Duodenal mucosa (tissue), 2 donors: ENCODE measurements at regions not wholly inside any gene's neighbourhood (a gene's known extent, or its start where the extent isn't known, plus 50 kb on each side); places are given as distances from the start of the nearest gene placed in this dataset.
"Not testable (repeated sequence)": the region's sequence is repeated elsewhere in the genome, so short reads cannot be mapped to it uniquely, and the experiment has no call there.

ENCODE experiments used
- H3K27ac ChIP-seq: one replicate; pipeline ENCODE4 v1.7.0; 2013; ENCODE audit warnings: low read depth, low read length
- H3K27me3 ChIP-seq, 2 donors: one replicate each; pipeline ENCODE4 v1.7.0; 2013; ENCODE audit warnings: low read length in 2 of 2, control low read depth in 1 of 2; ENCODE audit not compliant: insufficient read depth in 2 of 2, control insufficient read depth in 1 of 2
- H3K36me3 ChIP-seq, 2 donors: one replicate each; pipeline ENCODE4 v1.7.0; 2013; ENCODE audit warnings: low read length in 2 of 2, control low read depth in 1 of 2; ENCODE audit not compliant: insufficient read depth in 2 of 2, control insufficient read depth in 1 of 2
- H3K4me1 ChIP-seq, 2 donors: one replicate each; pipeline ENCODE4 v1.7.0; 2013; ENCODE audit warnings: low read length in 2 of 2, control low read depth in 1 of 2; ENCODE audit not compliant: insufficient read depth in 2 of 2, control insufficient read depth in 1 of 2
- H3K4me3 ChIP-seq, 2 donors: one replicate each; pipeline ENCODE4 v1.7.0; 2013; ENCODE audit warnings: low read length in 2 of 2, low read depth in 1 of 2
- H3K9ac ChIP-seq, 2 donors: one replicate each; pipeline ENCODE4 v1.7.0; 2013; ENCODE audit warnings: low read length in 2 of 2, low read depth in 1 of 2
- H3K9me3 ChIP-seq, 2 donors: one replicate each; pipeline ENCODE4 v1.7.0; 2013; ENCODE audit warnings: low read length in 2 of 2, control low read depth in 1 of 2; ENCODE audit not compliant: control insufficient read depth in 1 of 2

DNA sequence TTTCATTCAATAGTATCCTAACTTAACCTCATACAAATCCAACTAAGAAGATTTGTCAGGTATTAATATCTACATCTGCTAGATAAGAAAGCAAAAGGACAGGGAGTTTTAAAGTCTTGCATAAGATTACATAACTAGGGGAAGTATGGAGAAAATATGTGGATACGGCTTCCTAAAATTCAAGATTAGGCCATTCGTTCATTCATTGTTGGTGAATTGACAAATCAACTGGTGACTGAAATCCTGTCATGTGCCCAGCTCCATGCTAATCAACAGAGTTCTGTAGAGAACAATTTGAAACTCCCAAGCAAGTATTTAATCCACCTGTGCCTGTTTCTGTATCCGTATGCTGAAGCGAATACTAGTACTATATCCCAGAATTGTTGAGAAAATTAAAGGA lies 260.9 kb upstream of the USP15 start:
- no peak overlapping the region for H3K9ac ChIP-seq
- no peaks in the 10 kb centered on the region for H3K27me3 ChIP-seq
- H3K4me3 ChIP-seq = no peak overlapping the region
- no peak overlapping the region for H3K27ac ChIP-seq
- no peaks in the 10 kb centered on the region for H3K36me3 ChIP-seq
- no peaks in the 10 kb centered on the region for H3K9me3 ChIP-seq
- H3K4me1 ChIP-seq = no peaks in the 10 kb centered on the region

DNA sequence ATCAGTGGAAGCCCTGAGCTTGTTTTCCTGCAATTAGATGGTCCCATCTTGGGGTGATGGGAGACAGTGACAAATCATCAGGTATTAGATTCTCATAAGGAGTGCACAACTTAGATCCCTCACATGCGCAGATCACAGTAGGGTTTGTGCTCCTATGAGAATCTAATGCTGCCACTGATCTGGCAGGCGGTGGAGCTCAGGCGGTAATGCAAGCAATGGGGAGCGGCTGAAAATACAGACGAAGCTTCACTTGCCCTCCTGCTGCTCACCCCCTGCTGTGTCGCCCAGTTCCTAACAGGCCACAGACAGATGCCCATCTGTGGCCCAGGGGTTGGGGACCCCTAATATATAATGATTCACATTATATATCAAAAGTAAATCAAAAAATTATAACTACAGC lies 258.8 kb upstream of the USP15 start:
- H3K27ac ChIP-seq = no peak overlapping the region
- H3K27me3 ChIP-seq = no peaks in the 10 kb centered on the region
- H3K9me3 ChIP-seq = no peaks in the 10 kb centered on the region
- no peak overlapping the region for H3K9ac ChIP-seq
- no peaks in the 10 kb centered on the region for H3K36me3 ChIP-seq
- H3K4me3 ChIP-seq = no peak overlapping the region
- no peaks in the 10 kb centered on the region for H3K4me1 ChIP-seq

DNA sequence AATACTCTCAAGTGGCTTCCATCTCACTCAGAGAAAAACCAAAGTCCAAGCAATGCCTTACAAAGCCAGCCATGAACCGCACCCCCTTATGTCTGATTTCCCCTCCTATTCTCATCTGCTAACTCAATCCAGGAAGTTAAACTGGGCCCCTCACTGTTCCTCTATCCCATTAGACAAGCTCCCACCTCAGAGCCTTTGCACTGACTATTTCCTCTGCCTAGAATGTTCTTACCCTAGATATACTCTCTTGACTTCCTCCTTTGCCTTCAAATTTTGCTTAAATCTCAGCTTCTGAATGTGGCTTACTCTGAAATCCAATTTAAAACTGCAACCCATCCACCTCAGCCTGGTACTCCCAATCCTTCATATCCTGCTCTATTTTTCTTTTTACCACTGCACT lies 257.0 kb upstream of the USP15 start:
- no peak overlapping the region for H3K4me3 ChIP-seq
- no peaks in the 10 kb centered on the region for H3K9me3 ChIP-seq
- no peak overlapping the region for H3K27ac ChIP-seq
- no peaks in the 10 kb centered on the region for H3K36me3 ChIP-seq
- H3K27me3 ChIP-seq = no peaks in the 10 kb centered on the region
- no peaks in the 10 kb centered on the region for H3K4me1 ChIP-seq
- H3K9ac ChIP-seq = no peak overlapping the region

DNA sequence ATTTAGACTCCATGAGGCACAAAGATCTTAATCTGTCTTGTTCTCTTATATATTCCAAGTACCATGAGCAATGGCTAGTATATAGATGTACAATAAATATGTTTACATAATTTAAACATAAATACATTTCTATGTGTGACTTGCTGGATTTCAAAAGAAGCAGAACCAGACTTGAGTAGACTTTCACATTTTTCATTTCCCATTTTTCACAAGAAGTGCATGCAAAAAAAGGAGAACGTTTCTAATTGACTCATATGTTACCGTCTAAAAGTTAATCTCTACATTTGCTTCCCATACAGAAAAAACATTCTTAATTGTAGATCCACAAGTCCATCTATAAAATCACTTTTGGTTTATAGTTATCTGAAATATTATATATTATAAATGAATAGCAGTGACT lies 256.5 kb upstream of the USP15 start:
- Histone ChIP-seq H3K27ac (no peak overlapping the region), H3K9me3 (no peaks in the 10 kb centered on the region), H3K27me3 (no peaks in the 10 kb centered on the region), H3K36me3 (no peaks in the 10 kb centered on the region), H3K4me3 (no peak overlapping the region), H3K4me1 (no peaks in the 10 kb centered on the region), H3K9ac (no peak overlapping the region)

DNA sequence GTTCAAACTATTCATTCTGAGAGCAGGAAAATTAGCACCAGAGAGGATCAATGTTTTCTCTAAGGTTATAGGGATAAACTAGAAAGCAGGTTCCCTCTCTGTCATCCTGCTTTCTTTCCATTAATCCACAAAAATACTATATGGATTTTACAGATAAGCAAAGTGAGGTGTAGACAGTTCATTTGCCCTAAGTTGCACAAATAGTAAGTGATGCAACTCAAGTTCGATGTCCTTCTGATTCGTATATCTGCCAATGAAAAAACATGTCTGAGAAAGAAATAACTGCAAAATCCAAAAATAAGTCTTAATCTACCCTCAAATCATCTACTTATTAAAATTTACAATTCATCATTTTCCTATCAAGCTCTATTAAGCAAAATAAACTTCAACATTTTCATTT lies 254.6 kb upstream of the USP15 start:
- no peaks in the 10 kb centered on the region for H3K27me3 ChIP-seq
- H3K4me1 ChIP-seq = no peaks in the 10 kb centered on the region
- H3K4me3 ChIP-seq = no peak overlapping the region
- no peaks in the 10 kb centered on the region for H3K36me3 ChIP-seq
- H3K27ac ChIP-seq = no peak overlapping the region
- H3K9ac ChIP-seq = no peak overlapping the region
- no peaks in the 10 kb centered on the region for H3K9me3 ChIP-seq

DNA sequence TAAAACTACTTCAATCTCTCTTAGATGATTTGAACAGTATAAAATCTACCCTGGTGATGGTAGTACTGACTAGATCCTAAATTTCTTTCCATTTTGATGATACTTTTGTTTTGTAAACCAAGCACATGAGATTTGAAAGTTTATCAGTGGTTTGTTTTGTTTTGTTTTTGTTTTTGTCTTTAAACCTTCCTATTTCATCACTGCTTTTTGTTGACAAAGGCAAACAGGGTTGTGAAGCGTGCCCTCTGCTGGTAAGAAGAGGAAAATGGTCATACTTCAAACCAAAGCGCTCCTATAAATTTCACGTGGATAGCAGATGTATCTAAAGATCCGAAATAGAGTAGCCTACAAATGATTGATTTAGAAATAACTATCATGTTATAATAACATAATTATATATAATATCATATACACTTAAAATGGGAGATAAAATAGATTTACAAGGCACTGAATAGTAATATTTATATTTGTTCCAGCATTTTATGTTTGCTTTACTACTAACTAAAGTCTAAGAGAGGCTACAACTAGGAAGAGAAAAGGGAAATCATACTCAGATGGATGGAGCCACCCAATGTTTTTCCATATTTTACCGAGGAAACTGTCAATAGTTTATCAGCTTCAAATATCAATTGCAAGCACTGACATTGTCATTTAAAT lies 254.0 kb upstream of the USP15 start:
- no peak overlapping the region for H3K27ac ChIP-seq
- no peaks in the 10 kb centered on the region for H3K27me3 ChIP-seq
- no peaks in the 10 kb centered on the region for H3K4me1 ChIP-seq
- H3K9ac ChIP-seq = no peak overlapping the region
- H3K9me3 ChIP-seq = no peaks in the 10 kb centered on the region
- no peak overlapping the region for H3K4me3 ChIP-seq
- no peaks in the 10 kb centered on the region for H3K36me3 ChIP-seq

DNA sequence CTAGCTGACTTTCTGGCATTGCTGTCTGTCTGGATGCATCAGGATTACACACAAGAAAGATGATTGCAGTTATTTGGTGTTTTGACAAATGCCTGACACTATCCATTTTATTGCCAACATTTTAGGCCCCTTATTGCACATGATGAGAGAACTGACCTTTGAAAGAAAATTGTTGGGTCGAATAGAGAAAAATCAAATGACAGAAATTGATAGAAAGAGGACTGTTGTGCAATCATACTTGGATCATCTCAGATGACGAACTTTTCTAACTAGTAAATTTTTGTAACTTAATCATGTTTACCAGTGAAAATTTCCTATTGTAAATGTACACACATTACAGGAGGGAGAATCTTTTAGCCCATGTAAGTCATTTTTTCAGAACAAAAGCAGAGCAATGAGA lies 251.5 kb upstream of the USP15 start:
- Histone ChIP-seq H3K36me3 (no peaks in the 10 kb centered on the region), H3K4me3 (no peak overlapping the region), H3K9me3 (no peaks in the 10 kb centered on the region), H3K4me1 (no peaks in the 10 kb centered on the region), H3K9ac (no peak overlapping the region), H3K27ac (no peak overlapping the region), H3K27me3 (no peaks in the 10 kb centered on the region)

DNA sequence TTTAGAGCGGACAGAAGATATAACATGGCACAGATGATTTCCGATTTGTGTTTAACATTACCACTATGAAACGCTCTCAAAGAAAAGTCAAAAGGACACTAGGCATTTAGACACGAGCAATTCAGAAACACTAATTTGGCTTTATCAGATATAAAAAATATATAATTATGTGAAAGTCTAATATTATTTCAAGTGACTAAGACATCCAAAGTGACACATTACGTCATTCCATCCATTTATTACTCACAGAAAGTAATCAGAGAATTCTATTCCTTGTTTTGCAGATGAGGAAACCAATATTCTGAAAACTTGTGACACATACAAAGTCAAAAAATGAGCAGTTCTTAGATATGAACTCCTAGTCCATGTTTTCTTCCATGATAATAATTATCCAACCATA lies 250.8 kb upstream of the USP15 start:
- no peak overlapping the region for H3K4me3 ChIP-seq
- no peaks in the 10 kb centered on the region for H3K4me1 ChIP-seq
- H3K9me3 ChIP-seq = no peaks in the 10 kb centered on the region
- no peaks in the 10 kb centered on the region for H3K36me3 ChIP-seq
- H3K27ac ChIP-seq = no peak overlapping the region
- no peaks in the 10 kb centered on the region for H3K27me3 ChIP-seq
- H3K9ac ChIP-seq = no peak overlapping the region

DNA sequence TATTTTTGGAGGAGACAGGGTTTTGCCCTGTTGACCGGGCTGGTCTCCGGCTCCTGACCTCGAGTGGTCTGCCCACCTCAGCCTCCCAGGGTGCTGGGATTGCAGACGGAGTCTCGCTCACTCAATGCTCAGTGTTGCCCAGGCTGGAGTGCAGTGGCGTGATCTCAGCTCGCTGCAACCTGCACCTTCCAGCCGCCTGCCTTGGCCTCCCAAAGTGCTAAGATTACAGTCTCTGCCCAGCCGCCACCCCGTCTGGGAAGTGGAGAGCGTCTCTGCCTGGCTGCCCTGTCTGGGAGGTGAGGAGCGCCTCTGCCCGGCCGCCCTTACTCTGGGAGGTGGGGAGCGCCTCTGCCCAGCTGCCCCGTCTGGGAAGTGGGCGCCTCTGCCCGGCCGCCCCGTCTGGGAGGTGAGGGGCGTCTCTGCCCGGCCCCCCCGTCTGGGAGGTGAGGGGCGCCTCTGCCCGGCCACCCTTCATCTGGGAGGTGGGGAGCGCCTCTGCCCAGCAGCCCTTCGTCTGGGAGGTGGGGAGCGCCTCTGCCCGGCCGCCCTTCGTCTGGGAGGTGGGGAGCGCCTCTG lies 249.8 kb upstream of the USP15 start:
- not testable (repeated sequence) for H3K9me3 ChIP-seq, H3K36me3 ChIP-seq, H3K4me1 ChIP-seq, H3K27ac ChIP-seq, H3K9ac ChIP-seq, H3K27me3 ChIP-seq, H3K4me3 ChIP-seq

DNA sequence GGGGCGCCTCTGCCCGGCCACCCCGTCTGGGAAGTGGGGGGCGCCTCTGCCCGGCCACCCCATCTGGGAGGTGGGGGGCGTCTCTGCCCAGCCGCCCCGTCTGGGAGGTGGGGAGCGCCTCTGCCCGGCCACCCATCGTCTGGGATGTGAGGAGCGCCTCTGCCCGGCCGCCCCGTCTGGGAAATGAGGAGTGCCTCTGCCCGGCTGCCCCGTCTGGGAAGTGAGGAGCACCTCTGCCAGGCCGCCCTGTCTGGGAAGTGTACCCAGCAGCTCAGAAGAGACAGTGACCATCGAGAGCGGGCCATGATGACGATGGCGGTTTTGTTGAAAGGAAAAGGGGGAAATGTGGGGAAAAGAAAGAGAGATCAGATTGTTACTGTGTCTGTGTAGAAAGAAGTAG lies 249.2 kb upstream of the USP15 start:
- not testable (repeated sequence) for H3K4me3 ChIP-seq, H3K4me1 ChIP-seq, H3K9ac ChIP-seq, H3K27me3 ChIP-seq, H3K27ac ChIP-seq, H3K9me3 ChIP-seq, H3K36me3 ChIP-seq

DNA sequence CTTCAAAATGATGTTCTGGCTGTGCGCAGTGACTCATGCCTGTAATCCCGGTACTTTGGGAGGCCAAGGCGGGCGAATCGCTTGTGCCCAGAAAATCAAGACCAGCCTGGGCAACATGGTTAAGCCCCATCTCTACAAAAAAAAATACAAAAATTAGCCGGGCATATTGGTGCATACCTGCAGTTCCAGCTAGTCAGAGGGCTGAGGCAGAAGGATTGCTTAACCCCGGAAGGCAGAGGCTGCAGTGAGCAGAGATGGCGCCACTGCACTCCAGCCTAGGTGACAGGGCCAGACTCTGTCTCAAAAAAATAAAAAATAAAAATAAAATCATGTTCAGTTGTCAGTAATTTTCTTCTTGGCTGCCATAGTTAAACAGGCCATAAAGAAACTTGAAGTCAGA lies 245.9 kb upstream of the USP15 start:
- H3K9me3 ChIP-seq = no peaks in the 10 kb centered on the region
- no peaks in the 10 kb centered on the region for H3K27me3 ChIP-seq
- no peak overlapping the region for H3K27ac ChIP-seq
- no peak overlapping the region for H3K4me3 ChIP-seq
- H3K36me3 ChIP-seq = no peaks in the 10 kb centered on the region
- no peaks in the 10 kb centered on the region for H3K4me1 ChIP-seq
- no peak overlapping the region for H3K9ac ChIP-seq
